NCI-H2196 (cell line): ENCODE measurements at regions not wholly inside any gene's neighbourhood (a gene's known extent, or its start where the extent isn't known, plus 50 kb on each side); places are given as distances from the start of the nearest gene placed in this dataset.
"Not testable (repeated sequence)": the region's sequence is repeated elsewhere in the genome, so short reads cannot be mapped to it uniquely, and the experiment has no call there.

Experiments used
- DNase-seq: peaks from one replicate; lab custom pipeline; 2025; ENCODE audit not compliant: unreplicated experiment; lab: John Stamatoyannopoulos, UW

GRCh38 chr6:28657769-28658465 lies 132.2 kb downstream of the GPX5 start:
- DNase-seq, result peak; percentile 5

DNA sequence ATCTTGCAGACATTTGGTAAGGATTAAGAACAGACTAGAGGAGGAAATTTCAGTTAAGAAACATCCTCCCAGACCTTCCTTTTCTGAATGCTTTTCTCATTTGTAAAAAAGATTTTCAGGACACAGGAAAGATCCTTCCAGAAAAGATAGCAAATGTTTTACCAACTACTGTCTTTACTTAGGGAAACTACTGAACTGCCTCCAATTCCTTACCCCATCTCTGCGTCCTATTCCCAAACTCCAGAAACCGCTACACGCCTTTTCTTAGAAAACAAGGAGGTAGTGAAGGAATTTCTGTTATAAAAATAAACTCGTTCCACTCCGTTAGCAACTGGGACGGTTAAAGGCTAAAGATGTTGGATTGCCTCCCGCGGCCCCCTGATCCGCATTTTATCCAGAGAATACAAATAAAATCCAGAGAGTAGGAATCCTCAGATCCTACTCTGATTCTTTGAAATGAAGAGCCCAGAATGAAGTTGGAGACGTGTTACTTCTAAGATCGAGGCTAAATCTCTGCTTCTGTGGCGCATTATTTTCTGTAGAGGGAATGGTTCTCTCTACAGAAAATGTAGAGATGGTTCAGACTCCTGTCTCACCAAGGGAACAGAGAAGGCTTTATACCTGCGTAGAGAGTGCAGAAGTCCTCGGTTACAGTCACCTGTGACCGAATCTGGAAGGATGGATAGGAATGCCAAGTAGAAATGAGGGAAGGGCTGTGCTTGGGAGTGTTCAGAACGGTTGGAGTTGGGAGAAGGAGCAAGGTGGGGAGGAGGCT lies 133.0 kb downstream of the GPX5 start:
- no peak for DNase-seq

DNA sequence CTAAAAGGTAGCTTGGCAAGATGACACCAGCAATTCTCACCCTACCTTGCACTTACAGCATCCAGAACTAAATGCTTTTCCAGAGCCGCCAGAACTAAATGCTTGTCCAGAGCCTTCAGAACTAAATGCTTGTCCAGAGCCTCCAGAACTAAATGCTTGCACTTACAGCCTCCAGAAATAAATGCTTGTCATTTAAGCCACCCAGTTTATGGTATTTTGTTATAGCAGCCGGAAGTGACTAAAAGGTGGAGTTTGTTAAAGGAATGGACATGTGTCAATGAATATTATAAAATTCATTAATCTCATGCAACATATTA lies 133.5 kb downstream of the GPX5 start:
- DNase-seq, result no peak

GRCh38 chr6:28661097-28661713 lies 135.5 kb downstream of the GPX5 start:
- no peak for DNase-seq

DNA sequence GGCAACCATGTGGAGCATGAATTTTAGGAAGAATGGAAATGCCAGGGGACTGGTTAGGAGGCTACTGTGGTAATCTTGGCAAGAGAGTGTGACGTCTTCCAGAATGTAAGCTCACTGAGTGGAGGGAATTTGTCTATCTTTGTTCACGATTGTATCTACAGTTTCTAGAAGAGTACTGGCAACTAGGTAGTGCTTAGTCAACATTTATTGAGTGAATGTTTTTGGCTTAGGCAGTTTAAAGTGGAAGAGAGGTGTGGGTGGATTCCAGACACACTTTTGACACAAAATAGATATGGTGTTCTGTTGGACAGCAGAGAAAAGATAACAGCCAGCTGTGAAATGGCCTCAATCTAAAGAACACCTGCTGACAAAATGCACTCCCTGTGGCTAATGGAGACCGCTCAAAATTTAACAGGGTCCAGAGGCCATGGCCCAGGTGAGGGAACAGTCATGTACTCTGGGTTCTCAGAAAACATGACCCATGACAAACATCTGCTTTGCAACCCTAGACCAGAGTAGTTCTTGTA lies 139.3 kb downstream of the GPX5 start:
- no peak for DNase-seq

GRCh38 chr6:28673417-28673786 lies 147.7 kb downstream of the GPX5 start:
- no peak for DNase-seq

GRCh38 chr6:28673787-28674671 lies 148.3 kb downstream of the GPX5 start:
- DNase-seq, result no peak

- DNase-seq, result no peak
Observed at GRCh38 chr6:28675600-28675999, 149.9 kb downstream of the GPX5 start.

DNA sequence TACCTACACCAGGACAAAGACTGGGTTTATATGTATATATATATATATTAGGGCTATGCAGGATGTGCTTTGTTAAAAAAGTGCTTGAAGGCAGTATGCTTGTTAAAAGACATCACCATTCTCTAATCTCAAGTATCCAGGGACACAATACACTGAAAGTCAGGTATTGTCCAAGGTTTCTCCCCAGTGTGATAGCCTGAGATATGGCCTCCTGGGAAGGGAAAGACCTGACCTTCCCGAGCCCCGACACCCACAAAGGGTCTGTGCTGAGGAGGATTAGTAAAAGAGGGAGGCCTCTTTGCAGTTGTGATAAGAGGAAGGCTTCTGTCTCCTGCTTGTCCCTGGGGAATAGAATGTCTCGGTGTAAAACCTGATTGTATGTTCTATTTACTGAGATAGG lies 156.9 kb downstream of the GPX5 start:
- no peak for DNase-seq

DNA sequence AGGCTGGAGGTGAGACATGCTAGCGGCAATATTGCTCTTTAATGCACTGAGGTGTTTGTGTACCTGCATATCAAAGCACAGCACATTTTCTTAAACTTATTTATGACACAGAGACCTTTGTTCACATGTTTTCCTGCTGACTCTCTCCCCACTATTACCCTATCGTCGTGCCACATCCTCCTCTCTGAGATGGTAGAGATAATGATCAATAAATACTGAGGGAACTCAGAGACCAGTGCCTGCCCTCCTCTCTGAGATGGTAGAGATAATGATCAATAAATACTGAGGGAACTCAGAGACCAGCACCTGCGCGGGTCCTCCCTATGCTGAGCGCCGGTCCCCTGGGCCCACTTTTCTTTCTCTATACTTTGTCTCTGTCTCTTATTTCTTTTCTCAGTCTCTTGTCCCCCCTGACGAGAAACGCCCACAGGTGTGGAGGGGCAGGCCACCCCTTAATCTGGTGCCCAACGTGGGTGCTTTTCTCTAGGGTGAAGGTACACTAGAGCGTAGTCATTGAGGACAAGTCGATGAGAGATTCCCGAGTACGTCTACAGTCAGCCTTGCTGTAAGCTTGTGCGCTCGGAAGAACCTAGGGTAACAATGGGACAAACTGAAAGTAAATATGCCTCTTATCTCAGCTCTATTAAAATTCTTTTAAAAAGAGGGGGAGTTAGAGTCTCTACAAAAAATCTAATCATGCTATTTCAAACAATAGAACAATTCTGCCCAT lies 157.4 kb downstream of the GPX5 start:
- DNase-seq, result not testable (repeated sequence)

- peak; percentile 22 for DNase-seq
Observed at GRCh38 chr6:28683945-28684538, 158.4 kb downstream of the GPX5 start.

DNA sequence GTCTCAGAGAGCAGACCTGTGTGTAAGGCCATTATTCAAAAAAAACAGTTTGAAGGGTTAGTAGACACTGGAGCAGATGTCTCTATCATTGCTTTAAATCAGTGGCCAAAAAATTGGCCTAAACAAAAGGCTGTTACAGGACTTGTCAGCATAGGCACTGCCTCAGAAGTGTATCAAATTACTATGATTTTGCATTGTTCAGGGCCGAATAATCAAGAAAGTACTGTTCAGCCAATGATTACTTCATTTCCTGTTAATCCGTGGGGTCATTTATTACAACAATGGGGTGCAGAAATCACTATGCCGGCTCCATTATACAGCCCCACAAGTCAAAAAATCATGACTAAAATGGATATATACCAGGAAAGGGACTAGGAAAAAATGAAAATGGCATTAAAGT lies 160.3 kb downstream of the GPX5 start:
- DNase-seq, result not testable (repeated sequence)

- peak; percentile 72 for DNase-seq
Observed at GRCh38 chr6:28686446-28687027, 160.9 kb downstream of the GPX5 start.

GRCh38 chr6:28687309-28687981 lies 161.8 kb downstream of the GPX5 start:
- not testable (repeated sequence) for DNase-seq

DNA sequence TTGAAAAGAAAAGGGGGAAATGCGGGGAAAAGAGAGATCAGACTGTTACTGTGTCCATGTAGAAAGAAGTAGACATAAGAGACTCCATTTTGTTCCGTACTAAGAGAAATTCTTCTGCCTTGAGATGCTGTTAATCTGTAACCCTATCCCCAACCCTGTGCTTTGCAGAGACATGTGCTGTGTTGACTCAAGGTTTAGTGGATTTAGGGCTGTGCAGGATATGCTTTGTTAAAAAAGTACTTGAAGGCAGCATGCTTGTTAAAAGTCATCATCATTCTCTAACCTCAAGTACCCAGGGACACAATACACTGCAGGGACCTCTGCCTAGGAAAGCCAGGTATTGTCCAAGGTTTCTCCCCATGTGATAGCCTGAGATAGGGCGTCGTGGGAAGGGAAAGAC lies 166.3 kb downstream of the GPX5 start:
- not testable (repeated sequence) for DNase-seq

- DNase-seq, result no peak
Observed at GRCh38 chr6:28693033-28693750, 167.5 kb downstream of the GPX5 start.

GRCh38 chr6:28693751-28694443 lies 168.2 kb downstream of the GPX5 start:
- DNase-seq, result no peak

GRCh38 chr6:28695715-28696114 lies 170.0 kb downstream of the GPX5 start:
- no peak for DNase-seq
